GM18526 (cell line): ENCODE measurements at regions not wholly inside any gene's neighbourhood (a gene's known extent, or its start where the extent isn't known, plus 50 kb on each side); places are given as distances from the start of the nearest gene placed in this dataset.

ENCODE experiments used
- POLR2A ChIP-seq: IDR thresholded peaks from 3 replicates; pipeline ENCODE4 v1.6.1; 2011; ENCODE audit not compliant: insufficient read length; ENCODE audit errors: extremely low read depth

GRCh38 chrX:45381841-45382240, 181.2 kb upstream of the DIPK2B start:
- TF ChIP-seq POLR2A: no peak

GRCh38 chrX:45381366-45381765, 180.7 kb upstream of the DIPK2B start:
- TF ChIP-seq POLR2A: no peak

GRCh38 chrX:45379236-45379635, 178.6 kb upstream of the DIPK2B start:
- no peak for TF ChIP-seq POLR2A

GRCh38 chrX:45372151-45372550, 171.5 kb upstream of the DIPK2B start:
- no peak for TF ChIP-seq POLR2A

- no peak for TF ChIP-seq POLR2A
Measured at GRCh38 chrX:45368705-45369104, 168.0 kb upstream of the DIPK2B start.

- no peak for TF ChIP-seq POLR2A
Measured at GRCh38 chrX:45363596-45363995, 162.9 kb upstream of the DIPK2B start.

- TF ChIP-seq POLR2A: no peak
Measured at GRCh38 chrX:45360571-45360970, 159.9 kb upstream of the DIPK2B start.

GRCh38 chrX:45358392-45358791, 157.7 kb upstream of the DIPK2B start:
- TF ChIP-seq POLR2A: no peak

GRCh38 chrX:45353456-45353855, 152.8 kb upstream of the DIPK2B start:
- no peak for TF ChIP-seq POLR2A

- no peak for TF ChIP-seq POLR2A
Measured at GRCh38 chrX:45352611-45353010, 151.9 kb upstream of the DIPK2B start.

- no peak for TF ChIP-seq POLR2A
Measured at GRCh38 chrX:45351478-45351877, 150.8 kb upstream of the DIPK2B start.

GRCh38 chrX:45348296-45348695, 147.6 kb upstream of the DIPK2B start:
- no peak for TF ChIP-seq POLR2A

- no peak for TF ChIP-seq POLR2A
Measured at GRCh38 chrX:45347877-45348276, 147.2 kb upstream of the DIPK2B start.

GRCh38 chrX:45344594-45344993, 143.9 kb upstream of the DIPK2B start:
- TF ChIP-seq POLR2A: no peak

- TF ChIP-seq POLR2A: no peak
Measured at GRCh38 chrX:45329217-45329616, 128.5 kb upstream of the DIPK2B start.

- TF ChIP-seq POLR2A: no peak
Measured at GRCh38 chrX:45324941-45325340, 124.3 kb upstream of the DIPK2B start.

GRCh38 chrX:45323387-45323786, 122.7 kb upstream of the DIPK2B start:
- TF ChIP-seq POLR2A: no peak

GRCh38 chrX:45322820-45323219, 122.1 kb upstream of the DIPK2B start:
- TF ChIP-seq POLR2A: no peak

GRCh38 chrX:45322382-45322781, 121.7 kb upstream of the DIPK2B start:
- no peak for TF ChIP-seq POLR2A

GRCh38 chrX:45320191-45320590, 119.5 kb upstream of the DIPK2B start:
- no peak for TF ChIP-seq POLR2A
